K562 (cell line): ENCODE measurements at regions not wholly inside any gene's neighbourhood (a gene's known extent, or its start where the extent isn't known, plus 50 kb on each side); places are given as distances from the start of the nearest gene placed in this dataset.

Experiments
- ATAC-seq: fragments of 200-7000 bp; cut with Tn5 transposase; 3 replicates; pipeline ENCODE4 v1.9.1; 2020; ENCODE audit warnings: moderate library complexity
- BruUV-seq: library from RNA; stranded (reverse); fragments of 400-500 nt; replicated peaks from 2 replicates; lab custom pipeline; 2021; lab: Mats Ljungman, UMichigan
- CTCF ChIA-PET: fragments of 300-600 bp; formaldehyde crosslinking; extraction: SDS; loops from one replicate; lab custom pipeline; 2021; ENCODE audit warnings: low intra/inter-chr PET ratio; lab: Yijun Ruan, JAX
- POLR2A ChIA-PET: fragments of 300-600, 350-650 bp; sonication (Branson Sonifier 250); formaldehyde crosslinking; extraction: SDS; loops from one replicate; lab custom pipeline; 2021; ENCODE audit warnings: antibody characterized with exemption, inconsistent platforms; lab: Yijun Ruan, JAX
- DNase-seq, 4 experiments: peaks; one replicate each; pipeline versions ENCODE4 v3.0.0 to v3.0.0-alpha.2; 2011 to 2018; ENCODE audit warnings: low spot score in 3 of 4, mixed read lengths in 3 of 4; ENCODE audit errors: extremely low read depth in 1 of 4
- FAIRE-seq: peaks from 2 replicates; lab custom pipeline; 2011; peaks lifted over from hg19 to GRCh38; lab: Jason Lieb, UNC
- H2AFZ ChIP-seq: 2 replicates; pipeline ENCODE4 v1.6.0; 2011; ENCODE audit warnings: low read depth, low read length, control low read depth, inconsistent platforms
- H3K27ac ChIP-seq: fragments of 200-600 bp; 3 replicates; pipeline ENCODE4 v1.8.0; 2011; ENCODE audit warnings: low read depth, mild to moderate bottlenecking, control low read depth, inconsistent platforms, low read length, moderate library complexity, mixed read lengths; ENCODE audit errors: extremely low read depth
- H3K27me3 ChIP-seq, 2 experiments: fragments of 300-600 bp in 1 of 2; 2 replicates in 1 of 2; 3 replicates in 1 of 2; pipeline versions ENCODE4 v1.6.0 to v1.8.0; 2011; ENCODE audit warnings: inconsistent platforms in 2 of 2, low read length in 2 of 2, mild to moderate bottlenecking in 1 of 2, mixed read lengths in 1 of 2, moderate library complexity in 1 of 2; ENCODE audit not compliant: control insufficient read depth in 2 of 2, insufficient read depth in 2 of 2
- H3K36me3 ChIP-seq: fragments of 300-600 bp; 3 replicates; pipeline ENCODE4 v1.8.0; 2011; ENCODE audit warnings: mild to moderate bottlenecking, low read length, inconsistent platforms; ENCODE audit not compliant: control insufficient read depth, insufficient read depth
- H3K4me1 ChIP-seq, 2 experiments: fragments of 200-600 bp in 1 of 2; replicated peaks in 1 of 2; 2 replicates in 1 of 2; 3 replicates in 1 of 2; pipeline versions ENCODE4 v1.5.1 to v1.8.0; 2011; ENCODE audit warnings: inconsistent platforms in 2 of 2, low read length in 2 of 2, mild to moderate bottlenecking in 1 of 2, mixed read lengths in 1 of 2, moderate library complexity in 1 of 2; ENCODE audit not compliant: control insufficient read depth in 2 of 2, insufficient read depth in 2 of 2
- H3K4me2 ChIP-seq: 2 replicates; pipeline ENCODE4 v1.6.1; 2011; ENCODE audit warnings: low read length, control low read depth, inconsistent platforms, mixed read lengths; ENCODE audit not compliant: insufficient read depth
- H3K4me3 ChIP-seq: fragments of 200-600 bp; sonication (generic), shearing (Covaris generic); 2 replicates; pipeline ENCODE4 v1.5.1; 2016; ENCODE audit warnings: control low read depth, inconsistent platforms
- H3K79me2 ChIP-seq: fragments of 200-600 bp; 3 replicates; pipeline ENCODE4 v1.8.0; 2011; ENCODE audit warnings: low read length, inconsistent platforms; ENCODE audit not compliant: control insufficient read depth, insufficient read depth
- H3K9ac ChIP-seq, 2 experiments: 2 replicates each; pipeline versions ENCODE4 v1.6.0 to v1.6.1; 2011; ENCODE audit warnings: low read depth in 2 of 2, low read length in 2 of 2, control low read depth in 1 of 2, inconsistent platforms in 1 of 2, mild to moderate bottlenecking in 1 of 2, mixed read lengths in 1 of 2; ENCODE audit not compliant: insufficient read depth in 1 of 2
- H3K9me1 ChIP-seq: one replicate; pipeline ENCODE4 v1.6.0; 2011; ENCODE audit warnings: inconsistent platforms, mild to moderate bottlenecking, low read length, moderate library complexity; ENCODE audit not compliant: control insufficient read depth, insufficient read depth
- H3K9me3 ChIP-seq: replicated peaks from 2 replicates; pipeline ENCODE4 v1.5.1; 2011; ENCODE audit warnings: low read depth, low read length, inconsistent platforms; ENCODE audit not compliant: control insufficient read depth, insufficient read depth
- H4K20me1 ChIP-seq: replicated peaks from 2 replicates; pipeline ENCODE4 v1.6.1; 2011; ENCODE audit warnings: low read length, inconsistent platforms, mixed read lengths; ENCODE audit not compliant: control insufficient read depth, insufficient read depth
- EGR1 ChIP-seq: fragments of 450-650 bp; conservative IDR thresholded peaks from 2 replicates; pipeline ENCODE4 v1.6.1; 2017; ENCODE audit warnings: mild to moderate bottlenecking
- ERF ChIP-seq: fragments of 450-650 bp; formaldehyde crosslinking; IDR thresholded peaks from 2 replicates; pipeline ENCODE4 v1.4.0; 2020; ENCODE audit warnings: mild to moderate bottlenecking, mixed read lengths
- MEF2A ChIP-seq: IDR thresholded peaks from 2 replicates; pipeline ENCODE4 v1.6.1; 2011; ENCODE audit warnings: low read depth, mild to moderate bottlenecking, low read length, moderate library complexity; ENCODE audit not compliant: control insufficient read depth
- POLR2B ChIP-seq: fragments of 450-650 bp; IDR thresholded peaks from 2 replicates; pipeline ENCODE4 v1.6.1; 2018; ENCODE audit warnings: low read depth; ENCODE audit not compliant: partially characterized antibody
- RHOXF2B ChIP-seq: fragments of 250-450 bp; sonication (Bioruptor Pico); conservative IDR thresholded peaks from 2 replicates; pipeline ENCODE4 v1.5.1; 2021
- TBL1XR1 ChIP-seq, 2 experiments: IDR thresholded peaks; 2 replicates each; pipeline ENCODE4 v1.6.1; 2012; ENCODE audit warnings: improper control_type of control experiment in 2 of 2, low read length in 2 of 2, mild to moderate bottlenecking in 1 of 2
- TCF7L2 ChIP-seq: fragments of 150-350 bp; IDR thresholded peaks from 2 replicates; pipeline ENCODE4 v1.6.1; 2016; ENCODE audit warnings: low read depth, mild to moderate bottlenecking, low read length, moderate library complexity
- U2AF1 ChIP-seq: fragments of 200-400 bp; formaldehyde crosslinking; optimal IDR thresholded peaks from 2 replicates; pipeline ENCODE3; 2017; ENCODE audit warnings: mild to moderate bottlenecking, low read depth, low read length, moderate library complexity
- ZBTB1 ChIP-seq: sonication (generic); formaldehyde crosslinking; IDR thresholded peaks from 2 replicates; pipeline ENCODE4 v1.8.1; 2023; ENCODE audit warnings: missing genetic modification reagents, low read depth, mild to moderate bottlenecking, borderline replicate concordance
- ZNF274 ChIP-seq: IDR thresholded peaks from 2 replicates; pipeline ENCODE4 v1.6.1; 2011; ENCODE audit warnings: low read depth, mild to moderate bottlenecking, low read length, moderate library complexity, borderline replicate concordance
- ZNF3 ChIP-seq: fragments of 250-450 bp; sonication (Bioruptor Pico); IDR thresholded peaks from 2 replicates; pipeline ENCODE4 v1.5.0; 2021; ENCODE audit warnings: mild to moderate bottlenecking, moderate library complexity
- ZNF436 ChIP-seq: fragments of 250-450, 450-650 bp; sonication (Bioruptor Pico); formaldehyde crosslinking; IDR thresholded peaks from 2 replicates; pipeline ENCODE4 v1.7.0; 2020; ENCODE audit warnings: mild to moderate bottlenecking
- ZNF507 ChIP-seq: conservative IDR thresholded peaks from 2 replicates; pipeline ENCODE4 v1.6.1; 2017; ENCODE audit warnings: missing genetic modification characterization, missing compliant biosample characterization
- WGBS: fragments of 100-300 bp; shearing (Covaris generic); methylation state at CpG from one replicate; pipeline ENCODE4 v1.1.6; 2016; ENCODE audit warnings: low coverage, mixed read lengths; ENCODE audit not compliant: insufficient coverage; ENCODE audit errors: missing lambda C conversion rate; 5-methylcytosine and 5-hydroxymethylcytosine counted together
- in situ Hi-C: fragments of 300-500 bp; cut with MboI; formaldehyde crosslinking; loops from 4 replicates; pipeline ENCODE4 v1.15.0; 2018; ENCODE audit warnings: inconsistent platforms, mixed read lengths
- intact Hi-C: fragments of 100-400 bp; cut with micrococcal nuclease; formaldehyde crosslinking; loops from 2 replicates; pipeline ENCODE4 v1.14.2; 2022
- TF ChIP-seq, protein P1 (sequence below): sonication (generic); formaldehyde crosslinking; IDR thresholded peaks from 2 replicates; pipeline ENCODE4 v1.4.0; 2020; ENCODE audit warnings: mild to moderate bottlenecking, missing genetic modification reagents
- TF ChIP-seq, protein P2 (sequence below): fragments of 450-650 bp; formaldehyde crosslinking; IDR thresholded peaks from 2 replicates; pipeline ENCODE4 v1.4.0; 2020; ENCODE audit warnings: mild to moderate bottlenecking, moderate library complexity

- in situ Hi-C loops, result no loop called here
- Histone ChIP-seq H3K9me3 (no peaks in the 10 kb centered on the region; the same call in 1 of the 2 replicates), H3K79me2 (no peaks in the 10 kb centered on the region)
Observed at GRCh38 chr4:14000091-14000814, 372.7 kb upstream of the BOD1L1 start.

More at GRCh38 chr4:14000091-14000814, 372.7 kb upstream of the BOD1L1 start:
- H3K4me1 ChIP-seq, result no peaks in the 10 kb centered on the region
- TF ChIP-seq U2AF1 (no peak), TCF7L2 (no peak), RHOXF2B (CRISPR knock-in tag) (no peak), EGR1 (no peak), ZNF3 (CRISPR knock-in tag) (no peak), POLR2B (no peak), ZNF274 (no peak), ZNF507 (no peak), TBL1XR1 (IDR thresholded peaks at IDR 0.05; ENCODE audit: low read length in 2 of 2) (no peak), MEF2A (no peak), ZBTB1 (CRISPR knock-in tag) (no peak), ERF (CRISPR knock-in tag) (no peak), ZNF436 (CRISPR knock-in tag) (no peak)
- TF ChIP-seq, protein P1, sequence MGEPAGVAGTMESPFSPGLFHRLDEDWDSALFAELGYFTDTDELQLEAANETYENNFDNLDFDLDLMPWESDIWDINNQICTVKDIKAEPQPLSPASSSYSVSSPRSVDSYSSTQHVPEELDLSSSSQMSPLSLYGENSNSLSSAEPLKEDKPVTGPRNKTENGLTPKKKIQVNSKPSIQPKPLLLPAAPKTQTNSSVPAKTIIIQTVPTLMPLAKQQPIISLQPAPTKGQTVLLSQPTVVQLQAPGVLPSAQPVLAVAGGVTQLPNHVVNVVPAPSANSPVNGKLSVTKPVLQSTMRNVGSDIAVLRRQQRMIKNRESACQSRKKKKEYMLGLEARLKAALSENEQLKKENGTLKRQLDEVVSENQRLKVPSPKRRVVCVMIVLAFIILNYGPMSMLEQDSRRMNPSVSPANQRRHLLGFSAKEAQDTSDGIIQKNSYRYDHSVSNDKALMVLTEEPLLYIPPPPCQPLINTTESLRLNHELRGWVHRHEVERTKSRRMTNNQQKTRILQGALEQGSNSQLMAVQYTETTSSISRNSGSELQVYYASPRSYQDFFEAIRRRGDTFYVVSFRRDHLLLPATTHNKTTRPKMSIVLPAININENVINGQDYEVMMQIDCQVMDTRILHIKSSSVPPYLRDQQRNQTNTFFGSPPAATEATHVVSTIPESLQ (CRISPR knock-in tag), result no peak
- TF ChIP-seq, protein P2, sequence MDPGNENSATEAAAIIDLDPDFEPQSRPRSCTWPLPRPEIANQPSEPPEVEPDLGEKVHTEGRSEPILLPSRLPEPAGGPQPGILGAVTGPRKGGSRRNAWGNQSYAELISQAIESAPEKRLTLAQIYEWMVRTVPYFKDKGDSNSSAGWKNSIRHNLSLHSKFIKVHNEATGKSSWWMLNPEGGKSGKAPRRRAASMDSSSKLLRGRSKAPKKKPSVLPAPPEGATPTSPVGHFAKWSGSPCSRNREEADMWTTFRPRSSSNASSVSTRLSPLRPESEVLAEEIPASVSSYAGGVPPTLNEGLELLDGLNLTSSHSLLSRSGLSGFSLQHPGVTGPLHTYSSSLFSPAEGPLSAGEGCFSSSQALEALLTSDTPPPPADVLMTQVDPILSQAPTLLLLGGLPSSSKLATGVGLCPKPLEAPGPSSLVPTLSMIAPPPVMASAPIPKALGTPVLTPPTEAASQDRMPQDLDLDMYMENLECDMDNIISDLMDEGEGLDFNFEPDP (CRISPR knock-in tag), result no peak
- no peak overlapping the region for H3K4me2 ChIP-seq
- no peaks in the 10 kb centered on the region for H4K20me1 ChIP-seq
- H3K27ac ChIP-seq, result no peak overlapping the region
- intact Hi-C loops, result no loop called here
- ChIA-PET CTCF (no interaction called here), POLR2A (no interaction called here)
- H3K9ac ChIP-seq, result no peak overlapping the region
- BruUV-seq, result no TSS peak
- H3K36me3 ChIP-seq, result no peaks in the 10 kb centered on the region
- WGBS, result 0% methylated on average over 2 of the region's 2 CpGs
- FAIRE-seq (no peak), ATAC-seq (no peak), DNase-seq (no peak)
- H3K4me3 ChIP-seq, result no peak overlapping the region
- no peaks in the 10 kb centered on the region for H3K27me3 ChIP-seq
- no peak overlapping the region for H2AFZ ChIP-seq
- no peaks in the 10 kb centered on the region for H3K9me1 ChIP-seq
